ENCODE measurements at regions not wholly inside any gene's neighbourhood (a gene's known extent, or its start where the extent isn't known, plus 50 kb on each side); places are given as distances from the start of the nearest gene placed in this dataset.

DNA sequence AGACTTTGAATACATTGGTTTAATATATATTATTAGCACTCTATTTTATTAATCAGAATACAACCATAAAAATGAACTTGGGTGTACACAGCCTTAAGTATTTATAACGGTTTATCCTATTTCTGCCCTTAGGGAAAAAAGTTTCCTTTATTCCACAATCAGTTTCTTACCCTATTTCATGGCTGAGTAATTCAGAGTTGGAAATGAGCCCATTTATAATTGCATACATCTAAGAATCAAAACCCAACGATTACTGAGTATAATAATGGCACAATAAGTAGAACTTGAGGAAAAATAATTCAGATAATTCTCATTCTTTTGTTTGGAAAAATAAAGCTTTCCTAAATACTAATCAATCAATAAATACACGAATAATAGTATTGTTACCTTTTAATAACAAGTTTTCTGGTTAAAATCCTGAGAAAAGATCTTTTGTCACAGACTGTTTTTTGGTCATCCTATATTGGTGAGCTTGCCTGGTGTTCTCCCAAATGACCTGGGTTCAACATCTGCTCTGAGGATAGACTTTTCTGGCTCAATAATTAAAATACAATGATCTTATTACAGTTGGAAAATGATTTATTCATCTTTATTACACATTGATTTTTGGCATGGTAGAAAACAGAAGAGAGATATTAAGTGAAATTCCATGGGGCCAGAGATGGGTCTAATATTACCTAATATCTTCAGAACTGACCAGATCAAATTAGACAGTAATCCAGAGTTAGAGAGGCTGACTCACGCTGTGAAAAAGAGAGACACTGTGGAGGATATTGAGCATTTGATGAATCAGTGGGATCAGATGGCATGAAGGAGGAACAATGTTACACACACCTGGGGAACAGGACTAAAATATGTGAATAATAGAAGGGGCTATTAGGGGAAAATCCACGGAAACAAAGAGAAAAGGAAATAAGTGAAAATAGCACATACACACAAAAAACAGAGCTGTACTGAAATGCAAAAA, 162.1 kb upstream of the TBX18 start:
- Histone ChIP-seq H3K4me3 (no peak overlapping the region), H3K9me3 (no peaks in the 10 kb centered on the region), H3K36me3 (ENCODE audit: low read depth) (no peaks in the 10 kb centered on the region), H3K4me1 (ENCODE audit: low read depth) (no peaks in the 10 kb centered on the region)
- DNase-seq (no peak), ATAC-seq (no peak)
- TF ChIP-seq CTCF (IDR thresholded peaks at IDR 0.05): no peak
- intact Hi-C loops (cut with DNase I, micrococcal nuclease): no loop called here

GRCh38 chr6:84921891-84922290, 157.5 kb upstream of the TBX18 start:
- Histone ChIP-seq H3K4me1 (ENCODE audit: low read depth) (no peaks in the 10 kb centered on the region), H3K36me3 (ENCODE audit: low read depth) (no peaks in the 10 kb centered on the region), H3K4me3 (no peak overlapping the region), H3K9me3 (no peaks in the 10 kb centered on the region)
- TF ChIP-seq CTCF (IDR thresholded peaks at IDR 0.05): no peak
- intact Hi-C loops (cut with DNase I, micrococcal nuclease): no loop called here
- DNase-seq (no peak), ATAC-seq (no peak)

DNA sequence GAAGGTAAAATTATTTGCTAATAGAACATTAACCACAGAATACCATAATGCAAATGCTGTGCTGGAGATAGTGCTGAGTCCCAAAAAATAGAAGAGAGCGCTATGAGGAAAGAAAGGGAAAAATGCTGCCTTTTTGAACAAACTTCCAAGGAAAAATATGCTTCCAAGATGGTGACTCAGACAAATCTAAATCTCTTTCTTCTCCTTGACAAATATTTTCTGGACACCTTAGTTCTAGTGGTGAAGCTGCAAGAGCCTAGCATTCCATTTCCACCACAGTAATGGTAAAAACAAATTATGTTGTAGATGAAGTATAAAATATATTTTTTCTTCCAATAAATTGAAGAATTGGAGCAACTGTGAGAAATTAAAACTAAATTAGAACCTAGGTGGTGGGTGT, 155.6 kb upstream of the TBX18 start:
- intact Hi-C loops (cut with DNase I, micrococcal nuclease): no loop called here
- Histone ChIP-seq H3K4me3 (no peak overlapping the region), H3K4me1 (ENCODE audit: low read depth) (no peaks in the 10 kb centered on the region), H3K36me3 (ENCODE audit: low read depth) (no peaks in the 10 kb centered on the region), H3K9me3 (no peaks in the 10 kb centered on the region)
- DNase-seq: no peak
- ATAC-seq: no peak
- no peak for TF ChIP-seq CTCF (IDR thresholded peaks at IDR 0.05)

GRCh38 chr6:84916704-84917103, 152.3 kb upstream of the TBX18 start:
- DNase-seq (no peak), ATAC-seq (no peak)
- TF ChIP-seq CTCF (IDR thresholded peaks at IDR 0.05): no peak
- no peaks in the 10 kb centered on the region for H3K4me1 ChIP-seq (ENCODE audit: low read depth)
- intact Hi-C loops (cut with DNase I, micrococcal nuclease): no loop called here
- no peak overlapping the region for H3K4me3 ChIP-seq
- no peaks in the 10 kb centered on the region for H3K9me3 ChIP-seq
- H3K36me3 ChIP-seq (ENCODE audit: low read depth): no peaks in the 10 kb centered on the region

DNA sequence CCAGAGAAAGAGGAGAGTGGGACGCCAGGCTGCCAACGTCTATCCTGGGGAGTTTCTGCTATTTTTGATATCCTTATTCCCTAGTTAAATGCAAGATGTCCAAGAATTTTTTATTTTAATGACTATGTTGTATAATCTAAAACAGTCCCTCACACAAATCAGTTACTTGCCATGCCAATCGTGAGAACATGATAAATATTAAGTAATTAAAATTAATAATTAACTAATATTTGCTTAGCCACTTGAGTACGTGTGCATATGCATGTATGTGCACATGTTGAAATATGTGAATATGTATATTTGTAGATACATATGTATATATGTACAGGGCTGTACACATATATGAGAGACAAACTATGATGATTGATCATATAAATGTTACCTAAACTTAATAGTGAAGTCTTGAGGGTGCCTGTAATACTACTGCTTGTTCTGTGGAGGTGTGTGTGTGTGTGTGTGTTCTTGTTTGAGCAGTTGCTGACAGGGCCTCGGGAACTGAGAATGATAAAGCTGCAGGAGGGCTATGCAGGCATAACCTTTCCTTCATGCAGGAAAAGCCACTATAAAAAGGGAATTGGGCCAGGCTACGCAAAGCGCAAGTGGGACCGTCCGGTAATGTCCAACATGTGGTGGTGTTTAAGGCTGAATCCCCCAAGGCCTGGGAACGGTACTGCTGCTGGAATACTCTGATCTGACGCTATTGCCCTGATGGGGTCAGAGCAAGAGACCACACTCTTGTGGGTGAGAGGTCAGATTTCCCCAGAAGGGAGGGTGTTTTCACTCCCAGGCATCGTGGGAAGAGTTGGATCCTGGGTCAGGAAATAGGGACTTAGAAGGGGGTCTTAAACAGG, 148.3 kb upstream of the TBX18 start:
- no peaks in the 10 kb centered on the region for H3K36me3 ChIP-seq (ENCODE audit: low read depth)
- H3K4me1 ChIP-seq (ENCODE audit: low read depth): no peaks in the 10 kb centered on the region
- TF ChIP-seq CTCF (IDR thresholded peaks at IDR 0.05): no peak
- DNase-seq (no peak), ATAC-seq (no peak)
- intact Hi-C loops (cut with DNase I, micrococcal nuclease): no loop called here
- no peak overlapping the region for H3K4me3 ChIP-seq
- H3K9me3 ChIP-seq: no peaks in the 10 kb centered on the region
